ENCODE measurements at regions not wholly inside any gene's neighbourhood (a gene's known extent, or its start where the extent isn't known, plus 50 kb on each side); places are given as distances from the start of the nearest gene placed in this dataset.

DNA sequence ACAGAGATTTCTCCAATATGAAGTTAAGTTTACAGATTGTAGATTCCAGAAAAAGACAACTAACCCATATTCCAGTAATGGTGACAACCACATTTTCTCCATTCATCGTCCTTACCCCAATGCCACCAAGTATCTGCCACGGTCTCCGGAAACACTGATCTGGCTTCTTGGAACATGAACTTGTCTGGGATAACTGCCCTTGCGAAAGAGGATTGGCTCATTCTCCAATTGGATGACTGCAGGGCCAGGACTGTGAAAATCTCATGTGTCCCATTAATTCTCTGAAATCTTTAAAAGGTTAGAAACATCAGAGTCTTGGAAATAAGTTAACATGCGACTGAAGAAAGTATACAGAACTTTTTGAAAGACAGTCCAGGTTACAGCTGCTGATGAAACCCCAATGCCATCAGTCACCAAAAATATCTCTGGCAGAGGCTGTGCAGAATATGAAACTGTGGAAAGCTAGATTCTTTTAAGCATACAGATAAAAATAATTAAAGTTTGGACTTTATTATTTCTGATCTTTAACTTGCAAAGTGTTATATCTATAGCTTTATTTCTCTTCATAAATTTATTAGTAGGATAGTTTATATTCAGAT lies 496.9 kb downstream of the PPARGC1A start:
- Histone ChIP-seq H4K20me1 (ENCODE audit: insufficient read depth, low read length) (no peaks in the 10 kb centered on the region), H3K36me3 (replicated peaks in 1 of 2; ENCODE audit: control insufficient read depth in 1 of 2, insufficient read depth in 2 of 2, low read length in 2 of 2) (no peaks in the 10 kb centered on the region), H2AFZ (ENCODE audit: low read length) (no peak overlapping the region), H3K4me2 (ENCODE audit: low read depth, low read length) (no peak overlapping the region), H3K79me2 (ENCODE audit: insufficient read depth, low read length) (no peaks in the 10 kb centered on the region), H3K4me3 (replicated peaks in 1 of 3; ENCODE audit: insufficient read depth in 1 of 3, low read depth in 2 of 3, low read length in 3 of 3) (no peak overlapping the region), H3K27me3 (ENCODE audit: control insufficient read depth in 1 of 2, insufficient read depth in 2 of 2, low read length in 2 of 2) (no peaks in the 10 kb centered on the region), H3K27ac (ENCODE audit: extremely low read length, insufficient read depth, low read length) (no peak overlapping the region), H3K4me1 (ENCODE audit: insufficient read depth, low read length) (no peaks in the 10 kb centered on the region), H3K9me3 (ENCODE audit: low read length) (peaks cover 51% of the 10 kb centered on the region), H3K9ac (ENCODE audit: insufficient read depth, low read depth, low read length) (no peak overlapping the region)
- DNase-seq (ENCODE audit: low spot score) (no peak), ATAC-seq (no peak), FAIRE-seq (no peak)
- CTCF ChIA-PET (ENCODE audit: low intra/inter-chr PET ratio, low total read pairs), result no interaction called here
- in situ Hi-C loops (cut with HindIII; ENCODE audit: extremely low pct_ligation_motif_present, low pct_unique_long_range_greater_than_20kb) (no loop called here), intact Hi-C loops (cut with micrococcal nuclease; ENCODE audit: unreplicated experiment) (no loop called here)
- BruUV-seq (replicated peaks), result no TSS peak
- TF ChIP-seq PCBP1 (IDR thresholded peaks at IDR 0.05; ENCODE audit: borderline replicate concordance, low read depth, low read length), result no peak
- no peak for TF ChIP-seq THAP8 (CRISPR knock-in tag; IDR thresholded peaks at IDR 0.05; ENCODE audit: borderline replicate concordance)
- no peak for TF ChIP-seq ZNF75D (CRISPR knock-in tag; IDR thresholded peaks at IDR 0.05; ENCODE audit: borderline replicate concordance)
- TF ChIP-seq POLR2G (IDR thresholded peaks at IDR 0.05; ENCODE audit: low read depth, low read length), result no peak
- no peak for TF ChIP-seq ATF7 (IDR thresholded peaks at IDR 0.05)
- no peak for TF ChIP-seq ATF7 (CRISPR knock-in tag; IDR thresholded peaks at IDR 0.05)
- no peak for TF ChIP-seq SALL1 (CRISPR knock-in tag; IDR thresholded peaks at IDR 0.05)
- TF ChIP-seq ZBTB39 (CRISPR knock-in tag; IDR thresholded peaks at IDR 0.05), result no peak
- no peak for TF ChIP-seq ZNF331 (CRISPR knock-in tag; IDR thresholded peaks at IDR 0.05)
- no peak for TF ChIP-seq NFIB (CRISPR knock-in tag; IDR thresholded peaks at IDR 0.05; ENCODE audit: borderline replicate concordance)
- WGBS (ENCODE audit: low lambda C conversion rate), result 9% methylated on average over 5 of the region's 5 CpGs
- POLR2A ChIA-PET, result no interaction called here

Data from HepG2 (cell line).